ENCODE measurements at regions not wholly inside any gene's neighbourhood (a gene's known extent, or its start where the extent isn't known, plus 50 kb on each side); places are given as distances from the start of the nearest gene placed in this dataset.

- Histone ChIP-seq H2AFZ (ENCODE audit: low read length) (no peak overlapping the region), H3K9ac (ENCODE audit: low read length) (no peak overlapping the region), H3K9me3 (ENCODE audit: low read length) (no peaks in the 10 kb centered on the region), H3K27ac (ENCODE audit: low read depth, low read length, poor library complexity, severe bottlenecking) (no peak overlapping the region), H3K4me3 (ENCODE audit: low read depth, low read length, poor library complexity, severe bottlenecking) (no peak overlapping the region), H3F3A (ENCODE audit: insufficient read depth, low read length) (no peaks in the 10 kb centered on the region), H3K9me2 (ENCODE audit: low read depth, low read length) (no peaks in the 10 kb centered on the region), H3K36me3 (ENCODE audit: insufficient read depth, low read length) (no peaks in the 10 kb centered on the region), H3K4me2 (ENCODE audit: low read length) (no peak overlapping the region), H3K27me3 (ENCODE audit: insufficient read depth, low read length) (no peaks in the 10 kb centered on the region), H4K20me1 (ENCODE audit: insufficient read depth, low read length) (no peaks in the 10 kb centered on the region), H3K79me2 (ENCODE audit: insufficient read depth, low read length) (no peaks in the 10 kb centered on the region), H3K4me1 (ENCODE audit: insufficient read depth, low read length, severe bottlenecking) (no peaks in the 10 kb centered on the region)
- TF ChIP-seq CTCF (IDR thresholded peaks at IDR 0.05; ENCODE audit: low read length): no peak
- no peak for TF ChIP-seq EZH2 (IDR thresholded peaks at IDR 0.05; ENCODE audit: borderline replicate concordance, low read length)
Measured at GRCh38 chr9:118721276-118721675, 648.0 kb downstream of the BRINP1 start.

GRCh38 chr9:118721923-118722322 lies 647.3 kb downstream of the BRINP1 start:
- Histone ChIP-seq H3K9ac (ENCODE audit: low read length) (no peak overlapping the region), H3F3A (ENCODE audit: insufficient read depth, low read length) (no peaks in the 10 kb centered on the region), H3K4me1 (ENCODE audit: insufficient read depth, low read length, severe bottlenecking) (no peaks in the 10 kb centered on the region), H3K9me2 (ENCODE audit: low read depth, low read length) (no peaks in the 10 kb centered on the region), H3K4me3 (ENCODE audit: low read depth, low read length, poor library complexity, severe bottlenecking) (no peak overlapping the region), H3K36me3 (ENCODE audit: insufficient read depth, low read length) (no peaks in the 10 kb centered on the region), H3K27me3 (ENCODE audit: insufficient read depth, low read length) (no peaks in the 10 kb centered on the region), H4K20me1 (ENCODE audit: insufficient read depth, low read length) (no peaks in the 10 kb centered on the region), H3K79me2 (ENCODE audit: insufficient read depth, low read length) (no peaks in the 10 kb centered on the region), H3K27ac (ENCODE audit: low read depth, low read length, poor library complexity, severe bottlenecking) (no peak overlapping the region), H2AFZ (ENCODE audit: low read length) (no peak overlapping the region), H3K4me2 (ENCODE audit: low read length) (no peak overlapping the region), H3K9me3 (ENCODE audit: low read length) (no peaks in the 10 kb centered on the region)
- TF ChIP-seq EZH2 (IDR thresholded peaks at IDR 0.05; ENCODE audit: borderline replicate concordance, low read length) (no peak), CTCF (IDR thresholded peaks at IDR 0.05; ENCODE audit: low read length) (no peak)

- H3K79me2 ChIP-seq (ENCODE audit: insufficient read depth, low read length): no peaks in the 10 kb centered on the region
- no peak for TF ChIP-seq CTCF (IDR thresholded peaks at IDR 0.05; ENCODE audit: low read length)
- no peak for TF ChIP-seq EZH2 (IDR thresholded peaks at IDR 0.05; ENCODE audit: borderline replicate concordance, low read length)
Measured at GRCh38 chr9:118729981-118730380, 639.3 kb downstream of the BRINP1 start.

More at GRCh38 chr9:118729981-118730380, 639.3 kb downstream of the BRINP1 start:
- no peak overlapping the region for H3K9ac ChIP-seq (ENCODE audit: low read length)
- no peak overlapping the region for H2AFZ ChIP-seq (ENCODE audit: low read length)
- no peaks in the 10 kb centered on the region for H3K27me3 ChIP-seq (ENCODE audit: insufficient read depth, low read length)
- no peak overlapping the region for H3K4me3 ChIP-seq (ENCODE audit: low read depth, low read length, poor library complexity, severe bottlenecking)
- no peaks in the 10 kb centered on the region for H3K9me2 ChIP-seq (ENCODE audit: low read depth, low read length)
- H3F3A ChIP-seq (ENCODE audit: insufficient read depth, low read length): no peaks in the 10 kb centered on the region
- H3K9me3 ChIP-seq (ENCODE audit: low read length): no peaks in the 10 kb centered on the region
- no peaks in the 10 kb centered on the region for H4K20me1 ChIP-seq (ENCODE audit: insufficient read depth, low read length)
- no peaks in the 10 kb centered on the region for H3K36me3 ChIP-seq (ENCODE audit: insufficient read depth, low read length)
- no peaks in the 10 kb centered on the region for H3K4me1 ChIP-seq (ENCODE audit: insufficient read depth, low read length, severe bottlenecking)
- no peak overlapping the region for H3K27ac ChIP-seq (ENCODE audit: low read depth, low read length, poor library complexity, severe bottlenecking)
- no peak overlapping the region for H3K4me2 ChIP-seq (ENCODE audit: low read length)

Measured in OCI-LY1 (cell line).